IMR-90 (cell line): ENCODE measurements at regions not wholly inside any gene's neighbourhood (a gene's known extent, or its start where the extent isn't known, plus 50 kb on each side); places are given as distances from the start of the nearest gene placed in this dataset.

Experiments used
- ATAC-seq: fragments of 200-7000 bp; cut with Tn5 transposase; 2 replicates; pipeline ENCODE4 v1.9.1; 2020; ENCODE audit warnings: low read depth, mild to moderate bottlenecking, moderate library complexity
- BruUV-seq: library from RNA; stranded (reverse); fragments of 400-500 nt; replicated peaks from 2 replicates; lab custom pipeline; 2021; lab: Mats Ljungman, UMichigan
- CTCF ChIA-PET: fragments of 300-600 bp; formaldehyde crosslinking; extraction: SDS; loops from one replicate; lab custom pipeline; 2021; ENCODE audit warnings: antibody characterized with exemption; lab: Yijun Ruan, JAX
- POLR2A ChIA-PET: fragments of 300-600 bp; sonication (Branson Sonifier 250); formaldehyde crosslinking; loops from one replicate; lab custom pipeline; 2022; ENCODE audit warnings: antibody characterized with exemption; ENCODE audit not compliant: unreplicated experiment; lab: Charles Lee
- DNase-seq: peaks from one replicate; pipeline ENCODE4 v3.0.0; 2013
- H2AFZ ChIP-seq: replicated peaks from 2 replicates; pipeline ENCODE3; 2013; ENCODE audit warnings: low read length, mild to moderate bottlenecking; ENCODE audit not compliant: poor library complexity
- H2AK5ac ChIP-seq: 2 replicates; pipeline ENCODE4 v1.6.1; 2013; ENCODE audit warnings: low read depth, low read length, inconsistent platforms
- H2AK9ac ChIP-seq: replicated peaks from 2 replicates; pipeline ENCODE3; 2013; ENCODE audit warnings: mild to moderate bottlenecking, low read depth, low read length, moderate library complexity; ENCODE audit not compliant: poor library complexity
- H2BK120ac ChIP-seq: 2 replicates; pipeline ENCODE4 v1.6.1; 2013; ENCODE audit warnings: low read depth, low read length, inconsistent platforms
- H2BK15ac ChIP-seq: 3 replicates; pipeline ENCODE4 v1.6.1; 2013; ENCODE audit warnings: low read depth, low read length, inconsistent platforms
- H2BK20ac ChIP-seq: 2 replicates; pipeline ENCODE4 v1.6.1; 2013; ENCODE audit warnings: low read depth, mild to moderate bottlenecking, inconsistent platforms, low read length, moderate library complexity
- H2BK5ac ChIP-seq: 2 replicates; pipeline ENCODE4 v1.6.1; 2013; ENCODE audit warnings: mild to moderate bottlenecking, low read depth, low read length, inconsistent platforms; ENCODE audit not compliant: poor library complexity, severe bottlenecking
- H3K14ac ChIP-seq: replicated peaks from 2 replicates; pipeline ENCODE4 v1.6.1; 2013; ENCODE audit warnings: low read depth, low read length, inconsistent platforms
- H3K18ac ChIP-seq: 2 replicates; pipeline ENCODE4 v1.6.1; 2013; ENCODE audit warnings: low read depth, low read length, control low read depth
- H3K23ac ChIP-seq: 2 replicates; pipeline ENCODE4 v1.6.1; 2013; ENCODE audit warnings: low read depth, low read length, inconsistent platforms
- H3K27ac ChIP-seq: 2 replicates; pipeline ENCODE4 v1.5.1; 2013; ENCODE audit warnings: mild to moderate bottlenecking, control low read depth, low read length; ENCODE audit not compliant: insufficient read depth
- H3K27me3 ChIP-seq: 2 replicates; pipeline ENCODE4 v1.6.1; 2013; ENCODE audit warnings: low read length; ENCODE audit not compliant: control insufficient read depth, insufficient read depth
- H3K36me3 ChIP-seq: 2 replicates; pipeline ENCODE4 v1.6.1; 2013; ENCODE audit warnings: low read length, mixed read lengths; ENCODE audit not compliant: control insufficient read depth, insufficient read depth
- H3K4ac ChIP-seq: 2 replicates; pipeline ENCODE4 v1.6.1; 2013; ENCODE audit warnings: low read depth, low read length, inconsistent platforms
- H3K4me1 ChIP-seq: 2 replicates; pipeline ENCODE4 v1.6.1; 2013; ENCODE audit warnings: low read length, mixed read lengths; ENCODE audit not compliant: control insufficient read depth, insufficient read depth
- H3K4me2 ChIP-seq: 2 replicates; pipeline ENCODE4 v1.6.1; 2013; ENCODE audit warnings: low read depth, mild to moderate bottlenecking, control low read depth, low read length, moderate library complexity
- H3K4me3 ChIP-seq: 2 replicates; pipeline ENCODE4 v1.5.1; 2013; ENCODE audit warnings: low read depth, mild to moderate bottlenecking, control low read depth, low read length, moderate library complexity; ENCODE audit not compliant: insufficient read depth
- H3K56ac ChIP-seq: 2 replicates; pipeline ENCODE4 v1.6.1; 2013; ENCODE audit warnings: low read length, inconsistent platforms; ENCODE audit not compliant: insufficient read depth; ENCODE audit errors: extremely low read depth
- H3K79me1 ChIP-seq, 2 experiments: 2 replicates each; pipeline ENCODE4 v1.6.1; 2013; ENCODE audit warnings: low read length in 2 of 2, inconsistent platforms in 1 of 2, low read depth in 1 of 2
- H3K9ac ChIP-seq: 2 replicates; pipeline ENCODE4 v1.6.1; 2013; ENCODE audit warnings: low read depth, low read length, control low read depth
- H3K9me1 ChIP-seq: 2 replicates; pipeline ENCODE4 v1.6.1; 2013; ENCODE audit warnings: low read length, inconsistent platforms; ENCODE audit not compliant: insufficient read depth
- H3K9me3 ChIP-seq: 2 replicates; pipeline ENCODE4 v1.6.1; 2013; ENCODE audit warnings: low read length; ENCODE audit not compliant: control insufficient read depth, insufficient read depth
- H4K20me1 ChIP-seq: 2 replicates; pipeline ENCODE4 v1.6.1; 2013; ENCODE audit warnings: low read length, inconsistent platforms; ENCODE audit not compliant: insufficient read depth
- H4K5ac ChIP-seq: 2 replicates; pipeline ENCODE4 v1.6.1; 2013; ENCODE audit warnings: mild to moderate bottlenecking, low read depth, low read length, control low read depth
- H4K8ac ChIP-seq, 2 experiments: 2 replicates each; pipeline ENCODE4 v1.6.1; 2013; ENCODE audit warnings: low read depth in 2 of 2, low read length in 2 of 2, control low read depth in 1 of 2, inconsistent platforms in 1 of 2
- H4K91ac ChIP-seq: 2 replicates; pipeline ENCODE4 v1.6.1; 2013; ENCODE audit warnings: low read depth, low read length, inconsistent platforms; ENCODE audit not compliant: insufficient read depth
- CHD1 ChIP-seq: IDR thresholded peaks from 2 replicates; pipeline ENCODE4 v1.6.1; 2012; ENCODE audit warnings: low read depth, low read length, improper control_type of control experiment
- POLR2A ChIP-seq: IDR thresholded peaks from 2 replicates; pipeline ENCODE4 v1.6.1; 2012; ENCODE audit warnings: mild to moderate bottlenecking, low read depth, low read length
- SMC3 ChIP-seq: fragments of 150-350 bp; IDR thresholded peaks from 2 replicates; pipeline ENCODE4 v1.6.1; 2016; ENCODE audit warnings: low read depth, mild to moderate bottlenecking, antibody characterized with exemption, low read length, moderate library complexity
- WGBS, 2 experiments: methylation state at CpG; one replicate each; pipeline versions ENCODE4 v1.1.5 to v1.1.7; 2013; ENCODE audit warnings: missing lambda C conversion rate in 2 of 2; ENCODE audit not compliant: insufficient read length in 1 of 2; ENCODE audit errors: extremely low coverage in 2 of 2; 5-methylcytosine and 5-hydroxymethylcytosine counted together
- dilution Hi-C: fragments of 300-500 bp; cut with HindIII; formaldehyde crosslinking; loops from one replicate; pipeline ENCODE4 v1.14.3; 2018; ENCODE audit warnings: low sequenced_read_pairs; ENCODE audit not compliant: unreplicated experiment
- in situ Hi-C: fragments of 300-500 bp; cut with MboI; formaldehyde crosslinking; loops from 3 replicates; pipeline ENCODE4 v1.14.3; 2019; ENCODE audit warnings: low sequenced_read_pairs, inconsistent platforms, mixed read lengths
- intact Hi-C: fragments of 100-400 bp; cut with micrococcal nuclease; formaldehyde crosslinking; loops from 2 replicates; pipeline ENCODE4 v1.10.0; 2022

- Histone ChIP-seq H4K91ac (no peak overlapping the region), H2BK15ac (no peak overlapping the region), H3K14ac (no peak overlapping the region), H2BK20ac (no peak overlapping the region), H2BK5ac (no peak overlapping the region), H4K5ac (no peak overlapping the region), H3K4me3 (no peak overlapping the region), H3K79me1 (no peaks in the 10 kb centered on the region), H3K9ac (no peak overlapping the region), H3K18ac (no peak overlapping the region), H3K4me1 (no peaks in the 10 kb centered on the region), H4K8ac (no peak overlapping the region), H3K56ac (no peak overlapping the region), H3K27ac (no peak overlapping the region), H3K4ac (no peak overlapping the region), H3K27me3 (peaks cover 9% of the 10 kb centered on the region), H3K4me2 (no peak overlapping the region), H2AK5ac (no peak overlapping the region), H3K9me3 (peaks cover 2% of the 10 kb centered on the region; the same call in 1 of the 2 replicates), H4K20me1 (no peaks in the 10 kb centered on the region), H3K9me1 (no peaks in the 10 kb centered on the region), H3K36me3 (no peaks in the 10 kb centered on the region), H2BK120ac (no peak overlapping the region), H3K23ac (no peak overlapping the region), H2AFZ (no peak overlapping the region), H2AK9ac (no peak overlapping the region)
- no CpG with 5 or more reads among the region's 1 CpG for WGBS, 2 experiments
- intact Hi-C loops (no loop called here), dilution Hi-C loops (no loop called here), in situ Hi-C loops (no loop called here)
- no peak for DNase-seq
- no TSS peak for BruUV-seq
- TF ChIP-seq CHD1 (no peak), SMC3 (no peak), POLR2A (no peak)
- POLR2A ChIA-PET, result no interaction called here
- CTCF ChIA-PET, result no interaction called here
- ATAC-seq, result no peak; the same call in 1 of the 2 replicates
These were observed 120.5 kb upstream of the SPATS2L start for GRCh38 chr2:200186002-200186401.
